ENCODE measurements at regions not wholly inside any gene's neighbourhood (a gene's known extent, or its start where the extent isn't known, plus 50 kb on each side); places are given as distances from the start of the nearest gene placed in this dataset.

GRCh38 chr5:5667136-5667554 is 244.7 kb downstream of the ICE1 start:
- TF ChIP-seq CTCF (IDR thresholded peaks at IDR 0.05; ENCODE audit: low read depth, low read length, poor library complexity, severe bottlenecking) (no peak), EZH2phosphoT487 (IDR thresholded peaks at IDR 0.05; ENCODE audit: borderline replicate concordance, low read length) (no peak)

All from DOHH2 (cell line).